HUES48 (cell line): ENCODE measurements at regions not wholly inside any gene's neighbourhood (a gene's known extent, or its start where the extent isn't known, plus 50 kb on each side); places are given as distances from the start of the nearest gene placed in this dataset.

Source experiments
- H3K27ac ChIP-seq: one replicate; pipeline ENCODE4 v1.7.0; 2013; ENCODE audit warnings: low read depth, low read length, inconsistent platforms
- H3K27me3 ChIP-seq: 2 replicates; pipeline ENCODE4 v1.6.1; 2013; ENCODE audit warnings: mild to moderate bottlenecking, low read length; ENCODE audit not compliant: control insufficient read depth, insufficient read depth
- H3K36me3 ChIP-seq: 2 replicates; pipeline ENCODE4 v1.6.1; 2013; ENCODE audit warnings: low read length; ENCODE audit not compliant: control insufficient read depth, insufficient read depth
- H3K4me1 ChIP-seq: 2 replicates; pipeline ENCODE4 v1.6.1; 2013; ENCODE audit warnings: mild to moderate bottlenecking, low read length; ENCODE audit not compliant: control insufficient read depth, insufficient read depth
- H3K4me3 ChIP-seq: 2 replicates; pipeline ENCODE4 v1.5.1; 2013; ENCODE audit warnings: mild to moderate bottlenecking, low read depth, low read length
- H3K9ac ChIP-seq: 2 replicates; pipeline ENCODE4 v1.6.1; 2013; ENCODE audit warnings: mild to moderate bottlenecking, low read depth, low read length, moderate library complexity
- H3K9me3 ChIP-seq: 2 replicates; pipeline ENCODE4 v1.6.1; 2013; ENCODE audit warnings: low read length; ENCODE audit not compliant: control insufficient read depth, insufficient read depth

GRCh38 chr2:126837966-126838715 lies 60.5 kb upstream of the TEX51 start:
- Histone ChIP-seq H3K9ac (no peak overlapping the region), H3K27ac (no peak overlapping the region), H3K4me3 (no peak overlapping the region), H3K27me3 (no peaks in the 10 kb centered on the region), H3K9me3 (no peaks in the 10 kb centered on the region), H3K36me3 (no peaks in the 10 kb centered on the region), H3K4me1 (no peaks in the 10 kb centered on the region)

GRCh38 chr2:126838716-126838985 lies 60.0 kb upstream of the TEX51 start:
- no peaks in the 10 kb centered on the region for H3K36me3 ChIP-seq
- no peak overlapping the region for H3K4me3 ChIP-seq
- H3K4me1 ChIP-seq = no peaks in the 10 kb centered on the region
- H3K9me3 ChIP-seq = no peaks in the 10 kb centered on the region
- H3K9ac ChIP-seq = no peak overlapping the region
- no peak overlapping the region for H3K27ac ChIP-seq
- H3K27me3 ChIP-seq = no peaks in the 10 kb centered on the region

- H3K9ac ChIP-seq = no peak overlapping the region
- no peak overlapping the region for H3K4me3 ChIP-seq
- no peaks in the 10 kb centered on the region for H3K36me3 ChIP-seq
- H3K27ac ChIP-seq = no peak overlapping the region
- no peaks in the 10 kb centered on the region for H3K4me1 ChIP-seq
- no peaks in the 10 kb centered on the region for H3K9me3 ChIP-seq
- H3K27me3 ChIP-seq = no peaks in the 10 kb centered on the region
Measured at GRCh38 chr2:126839796-126840195, 58.9 kb upstream of the TEX51 start.

- no peak overlapping the region for H3K9ac ChIP-seq
- H3K4me3 ChIP-seq = no peak overlapping the region
- H3K27me3 ChIP-seq = no peaks in the 10 kb centered on the region
- H3K4me1 ChIP-seq = no peaks in the 10 kb centered on the region
- H3K27ac ChIP-seq = no peak overlapping the region
- no peaks in the 10 kb centered on the region for H3K36me3 ChIP-seq
- no peaks in the 10 kb centered on the region for H3K9me3 ChIP-seq
Measured at GRCh38 chr2:126843081-126843480, 55.6 kb upstream of the TEX51 start.

GRCh38 chr2:126846241-126846640 lies 52.4 kb upstream of the TEX51 start:
- Histone ChIP-seq H3K27me3 (no peaks in the 10 kb centered on the region), H3K36me3 (no peaks in the 10 kb centered on the region), H3K4me3 (no peak overlapping the region), H3K27ac (no peak overlapping the region), H3K9me3 (no peaks in the 10 kb centered on the region), H3K4me1 (no peaks in the 10 kb centered on the region), H3K9ac (no peak overlapping the region)
